ENCODE measurements at regions not wholly inside any gene's neighbourhood (a gene's known extent, or its start where the extent isn't known, plus 50 kb on each side); places are given as distances from the start of the nearest gene placed in this dataset.

GRCh38 chr3:170643831-170644230 is 58.0 kb upstream of the SLC7A14 start:
- no peak for DNase-seq

GRCh38 chr3:170642882-170643601 is 57.2 kb upstream of the SLC7A14 start:
- no peak for DNase-seq

- no peak for DNase-seq
Observed at GRCh38 chr3:170641510-170642236, 55.8 kb upstream of the SLC7A14 start.

- DNase-seq: no peak
Observed at GRCh38 chr3:170640737-170641171, 54.9 kb upstream of the SLC7A14 start.

GRCh38 chr3:170638988-170639387 is 53.1 kb upstream of the SLC7A14 start:
- DNase-seq: no peak

GRCh38 chr3:170637306-170637705 is 51.4 kb upstream of the SLC7A14 start:
- DNase-seq: no peak

GRCh38 chr3:170636400-170636973 is 50.6 kb upstream of the SLC7A14 start:
- no peak for DNase-seq
